ENCODE measurements at regions not wholly inside any gene's neighbourhood (a gene's known extent, or its start where the extent isn't known, plus 50 kb on each side); places are given as distances from the start of the nearest gene placed in this dataset.

- TF ChIP-seq GATA3 (IDR thresholded peaks at IDR 0.05; ENCODE audit: low read depth, low read length), result no peak
- TF ChIP-seq GATA2 (IDR thresholded peaks at IDR 0.05; ENCODE audit: low read depth, low read length), result no peak
These were observed 131.2 kb upstream of the C14orf180 start for GRCh38 chr14:104448321-104448720.
